Hepatocyte (in vitro differentiated cells): ENCODE measurements at regions not wholly inside any gene's neighbourhood (a gene's known extent, or its start where the extent isn't known, plus 50 kb on each side); places are given as distances from the start of the nearest gene placed in this dataset.

Experiments used
- DNase-seq: peaks from one replicate; pipeline ENCODE4 v3.0.0-alpha.2; 2016; ENCODE audit warnings: low spot score
- H2AFZ ChIP-seq: fragments of 200-600 bp; sonication (generic); 2 replicates; pipeline ENCODE4 v1.6.0; 2016; ENCODE audit warnings: antibody characterized with exemption, mild to moderate bottlenecking
- H3K27ac ChIP-seq: fragments of 200-600 bp; sonication (generic); 2 replicates; pipeline ENCODE4 v1.5.1; 2016; ENCODE audit warnings: mild to moderate bottlenecking
- H3K27me3 ChIP-seq: fragments of 200-600 bp; sonication (generic); 2 replicates; pipeline ENCODE4 v1.6.1; 2016
- H3K36me3 ChIP-seq: fragments of 200-600 bp; sonication (generic); replicated peaks from 2 replicates; pipeline ENCODE4 v1.5.1; 2016; ENCODE audit warnings: low read depth; ENCODE audit not compliant: insufficient read depth
- H3K4me1 ChIP-seq: fragments of 200-600 bp; sonication (generic); 2 replicates; pipeline ENCODE4 v1.5.1; 2016; ENCODE audit warnings: mild to moderate bottlenecking, moderate library complexity; ENCODE audit not compliant: insufficient read depth
- H3K4me2 ChIP-seq: fragments of 200-600 bp; sonication (generic); 2 replicates; pipeline ENCODE4 v1.6.0; 2016
- H3K4me3 ChIP-seq: fragments of 200-600 bp; sonication (generic); 2 replicates; pipeline ENCODE4 v1.5.1; 2016; ENCODE audit warnings: mild to moderate bottlenecking
- H3K79me2 ChIP-seq: fragments of 200-600 bp; sonication (generic); 2 replicates; pipeline ENCODE4 v1.6.0; 2017; ENCODE audit warnings: mild to moderate bottlenecking
- H3K9me2 ChIP-seq: fragments of 200-600 bp; sonication (generic); replicated peaks from 2 replicates; pipeline ENCODE4 v1.6.0; 2017; ENCODE audit warnings: mild to moderate bottlenecking; ENCODE audit not compliant: insufficient read depth
- H3K9me3 ChIP-seq: fragments of 200-600 bp; sonication (generic); 2 replicates; pipeline ENCODE4 v1.5.1; 2016; ENCODE audit warnings: low read depth, mild to moderate bottlenecking
- H4K20me1 ChIP-seq: fragments of 200-600 bp; sonication (generic); 2 replicates; pipeline ENCODE4 v1.6.0; 2016; ENCODE audit warnings: mild to moderate bottlenecking; ENCODE audit not compliant: insufficient read depth, poor library complexity, severe bottlenecking
- EZH2 ChIP-seq: fragments of 200-600 bp; sonication (generic); IDR thresholded peaks from 2 replicates; pipeline ENCODE4 v1.6.1; 2016; ENCODE audit warnings: antibody characterized with exemption, mild to moderate bottlenecking, borderline replicate concordance
- EZH2phosphoT487 ChIP-seq: fragments of 200-600 bp; sonication (generic); IDR thresholded peaks from one replicate; pipeline ENCODE4 v1.6.1; 2018; ENCODE audit warnings: antibody characterized with exemption, mild to moderate bottlenecking, low read depth, moderate library complexity; ENCODE audit not compliant: unreplicated experiment, severe bottlenecking
- WGBS: methylation state at CpG from one replicate; pipeline ENCODE4 v1.1.6; 2016; ENCODE audit warnings: low lambda C conversion rate; ENCODE audit errors: missing lambda C conversion rate; 5-methylcytosine and 5-hydroxymethylcytosine counted together
- TF ChIP-seq, protein P1 (sequence below): fragments of 200-600 bp; sonication (generic); IDR thresholded peaks from 2 replicates; pipeline ENCODE4 v1.5.1; 2016; ENCODE audit warnings: antibody characterized with exemption, mild to moderate bottlenecking; ENCODE audit not compliant: poor library complexity

DNA sequence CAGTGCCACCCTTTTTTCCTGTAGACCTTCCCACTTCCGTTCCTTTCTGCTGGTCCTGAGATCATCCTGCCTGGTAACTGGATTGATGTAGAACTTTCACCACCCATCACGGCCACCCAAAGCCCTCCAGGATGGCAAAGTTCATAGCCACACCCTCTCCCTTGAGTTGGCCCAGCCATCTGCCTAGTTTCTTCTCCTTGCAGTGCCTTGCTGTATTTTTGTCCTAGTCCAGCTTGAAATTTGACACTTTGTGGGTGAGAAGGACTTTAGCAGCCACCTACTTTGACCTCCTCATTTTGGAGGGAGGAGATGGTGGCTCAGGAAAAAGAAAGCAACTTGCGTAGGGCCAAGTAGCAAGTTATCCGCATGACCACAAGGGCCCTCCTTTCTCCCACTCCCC is 140.7 kb downstream of the BUB3 start:
- Histone ChIP-seq H3K9me2 (no peaks in the 10 kb centered on the region), H3K27me3 (no peaks in the 10 kb centered on the region), H2AFZ (no peak overlapping the region), H3K4me3 (no peak overlapping the region), H3K4me1 (no peaks in the 10 kb centered on the region), H3K36me3 (no peaks in the 10 kb centered on the region), H3K27ac (no peak overlapping the region), H3K9me3 (no peaks in the 10 kb centered on the region), H3K79me2 (no peaks in the 10 kb centered on the region), H3K4me2 (no peak overlapping the region), H4K20me1 (no peaks in the 10 kb centered on the region)
- WGBS = 82% methylated on average over 4 of the region's 4 CpGs
- no peak for DNase-seq
- no peak for TF ChIP-seq EZH2
- TF ChIP-seq, protein P1, sequence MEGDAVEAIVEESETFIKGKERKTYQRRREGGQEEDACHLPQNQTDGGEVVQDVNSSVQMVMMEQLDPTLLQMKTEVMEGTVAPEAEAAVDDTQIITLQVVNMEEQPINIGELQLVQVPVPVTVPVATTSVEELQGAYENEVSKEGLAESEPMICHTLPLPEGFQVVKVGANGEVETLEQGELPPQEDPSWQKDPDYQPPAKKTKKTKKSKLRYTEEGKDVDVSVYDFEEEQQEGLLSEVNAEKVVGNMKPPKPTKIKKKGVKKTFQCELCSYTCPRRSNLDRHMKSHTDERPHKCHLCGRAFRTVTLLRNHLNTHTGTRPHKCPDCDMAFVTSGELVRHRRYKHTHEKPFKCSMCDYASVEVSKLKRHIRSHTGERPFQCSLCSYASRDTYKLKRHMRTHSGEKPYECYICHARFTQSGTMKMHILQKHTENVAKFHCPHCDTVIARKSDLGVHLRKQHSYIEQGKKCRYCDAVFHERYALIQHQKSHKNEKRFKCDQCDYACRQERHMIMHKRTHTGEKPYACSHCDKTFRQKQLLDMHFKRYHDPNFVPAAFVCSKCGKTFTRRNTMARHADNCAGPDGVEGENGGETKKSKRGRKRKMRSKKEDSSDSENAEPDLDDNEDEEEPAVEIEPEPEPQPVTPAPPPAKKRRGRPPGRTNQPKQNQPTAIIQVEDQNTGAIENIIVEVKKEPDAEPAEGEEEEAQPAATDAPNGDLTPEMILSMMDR = no peak
- no peak for TF ChIP-seq EZH2phosphoT487

DNA sequence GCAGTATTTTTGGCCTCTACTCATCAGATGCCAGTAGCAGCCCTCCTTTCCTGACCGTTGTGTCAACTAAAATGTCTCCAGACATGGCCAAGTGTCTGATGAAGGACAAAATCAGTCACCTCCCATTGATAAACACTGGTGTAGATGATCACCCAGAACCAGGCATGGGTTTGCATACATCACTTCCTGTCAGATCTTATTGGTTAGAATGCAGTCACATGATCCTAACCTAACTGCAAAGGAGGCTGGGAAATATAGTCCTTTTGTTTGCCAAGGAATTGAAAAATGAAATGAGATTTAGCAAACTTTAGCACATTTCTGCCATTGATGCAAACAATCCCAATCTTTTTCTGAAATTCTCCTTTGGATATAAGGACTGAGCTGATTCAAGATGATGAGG is 141.4 kb downstream of the BUB3 start:
- TF ChIP-seq EZH2phosphoT487 = no peak
- TF ChIP-seq, protein P1 = no peak
- no peak for TF ChIP-seq EZH2
- Histone ChIP-seq H3K27me3 (no peaks in the 10 kb centered on the region), H3K4me1 (no peaks in the 10 kb centered on the region), H3K27ac (no peak overlapping the region), H3K4me2 (no peak overlapping the region), H4K20me1 (no peaks in the 10 kb centered on the region), H3K79me2 (no peaks in the 10 kb centered on the region), H3K9me2 (no peaks in the 10 kb centered on the region), H3K9me3 (no peaks in the 10 kb centered on the region), H3K36me3 (no peaks in the 10 kb centered on the region), H2AFZ (no peak overlapping the region), H3K4me3 (no peak overlapping the region)
- DNase-seq = no peak
- WGBS = 100% methylated on average over 1 of the region's 1 CpG

DNA sequence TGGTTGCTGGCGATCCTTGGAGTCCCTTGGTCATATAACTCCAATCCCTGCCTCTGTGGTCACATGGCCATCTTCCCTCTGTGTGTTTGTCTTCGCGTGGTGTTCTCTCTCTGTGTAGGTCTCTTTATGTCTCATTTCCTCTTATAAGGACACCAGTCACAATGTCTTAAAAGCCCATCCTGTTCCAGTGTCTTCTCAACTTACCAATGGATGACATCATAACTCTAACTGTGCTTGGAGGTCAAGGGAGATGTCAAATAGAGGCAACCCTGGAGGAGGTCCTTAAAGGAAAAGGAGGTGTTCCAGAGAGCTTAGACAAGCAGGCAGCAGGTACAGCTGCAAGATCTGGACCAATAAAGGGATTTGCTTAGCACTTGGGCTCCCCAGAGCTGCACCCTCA is 143.0 kb downstream of the BUB3 start:
- Histone ChIP-seq H3K4me2 (no peak overlapping the region), H3K4me1 (no peaks in the 10 kb centered on the region), H2AFZ (no peak overlapping the region), H3K9me3 (no peaks in the 10 kb centered on the region), H3K27ac (no peak overlapping the region), H3K4me3 (no peak overlapping the region), H3K9me2 (no peaks in the 10 kb centered on the region), H4K20me1 (no peaks in the 10 kb centered on the region), H3K79me2 (no peaks in the 10 kb centered on the region), H3K27me3 (no peaks in the 10 kb centered on the region), H3K36me3 (no peaks in the 10 kb centered on the region)
- WGBS = 96% methylated on average over 3 of the region's 3 CpGs
- no peak for DNase-seq
- TF ChIP-seq, protein P1 = no peak
- no peak for TF ChIP-seq EZH2phosphoT487
- TF ChIP-seq EZH2 = no peak

GRCh38 chr10:123298583-123298982 is 144.4 kb downstream of the BUB3 start:
- no peak overlapping the region for H2AFZ ChIP-seq
- H3K36me3 ChIP-seq = no peaks in the 10 kb centered on the region
- H3K4me3 ChIP-seq = no peak overlapping the region
- no peak overlapping the region for H3K27ac ChIP-seq
- no peaks in the 10 kb centered on the region for H3K9me2 ChIP-seq
- H3K79me2 ChIP-seq = no peaks in the 10 kb centered on the region
- no peaks in the 10 kb centered on the region for H3K9me3 ChIP-seq
- no peak overlapping the region for H3K4me2 ChIP-seq
- no peaks in the 10 kb centered on the region for H3K27me3 ChIP-seq
- DNase-seq = no peak
- 96% methylated on average over 5 of the region's 5 CpGs for WGBS
- H4K20me1 ChIP-seq = no peaks in the 10 kb centered on the region
- no peak for TF ChIP-seq EZH2phosphoT487
- TF ChIP-seq EZH2 = no peak
- TF ChIP-seq, protein P1 = no peak
- H3K4me1 ChIP-seq = no peaks in the 10 kb centered on the region
